ENCODE measurements at regions not wholly inside any gene's neighbourhood (a gene's known extent, or its start where the extent isn't known, plus 50 kb on each side); places are given as distances from the start of the nearest gene placed in this dataset.

DNA sequence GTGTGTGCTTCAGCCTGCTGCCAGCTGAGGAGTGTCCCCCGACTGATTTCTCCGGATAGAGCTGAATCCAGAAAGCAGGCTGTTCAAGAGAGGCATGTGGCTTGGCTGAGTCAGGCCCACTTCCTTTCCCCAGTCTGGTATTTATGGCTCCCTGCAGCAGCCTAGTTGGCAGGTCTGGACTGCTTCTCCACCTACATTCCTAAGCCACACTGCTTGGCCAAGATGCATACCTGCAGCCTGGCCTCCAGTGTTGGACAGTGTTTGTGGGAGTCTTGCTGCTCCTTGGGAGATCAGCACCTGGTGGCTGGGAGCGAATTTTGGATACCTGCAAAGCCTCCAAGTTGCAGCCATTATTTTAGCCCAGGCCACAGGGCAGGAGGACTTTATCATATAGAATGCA is 670.8 kb downstream of the ACTL7B start:
- H3K9me3 ChIP-seq (ENCODE audit: control insufficient read depth, low read depth, low read length) = no peaks in the 10 kb centered on the region
- TF ChIP-seq EZH2 (IDR thresholded peaks at IDR 0.05; ENCODE audit: low read length) = no peak
- TF ChIP-seq, protein P1, sequence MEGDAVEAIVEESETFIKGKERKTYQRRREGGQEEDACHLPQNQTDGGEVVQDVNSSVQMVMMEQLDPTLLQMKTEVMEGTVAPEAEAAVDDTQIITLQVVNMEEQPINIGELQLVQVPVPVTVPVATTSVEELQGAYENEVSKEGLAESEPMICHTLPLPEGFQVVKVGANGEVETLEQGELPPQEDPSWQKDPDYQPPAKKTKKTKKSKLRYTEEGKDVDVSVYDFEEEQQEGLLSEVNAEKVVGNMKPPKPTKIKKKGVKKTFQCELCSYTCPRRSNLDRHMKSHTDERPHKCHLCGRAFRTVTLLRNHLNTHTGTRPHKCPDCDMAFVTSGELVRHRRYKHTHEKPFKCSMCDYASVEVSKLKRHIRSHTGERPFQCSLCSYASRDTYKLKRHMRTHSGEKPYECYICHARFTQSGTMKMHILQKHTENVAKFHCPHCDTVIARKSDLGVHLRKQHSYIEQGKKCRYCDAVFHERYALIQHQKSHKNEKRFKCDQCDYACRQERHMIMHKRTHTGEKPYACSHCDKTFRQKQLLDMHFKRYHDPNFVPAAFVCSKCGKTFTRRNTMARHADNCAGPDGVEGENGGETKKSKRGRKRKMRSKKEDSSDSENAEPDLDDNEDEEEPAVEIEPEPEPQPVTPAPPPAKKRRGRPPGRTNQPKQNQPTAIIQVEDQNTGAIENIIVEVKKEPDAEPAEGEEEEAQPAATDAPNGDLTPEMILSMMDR (optimal IDR thresholded peaks at IDR 0.05 in 1 of 3, IDR thresholded peaks at IDR 0.05 in 1 of 3, conservative IDR thresholded peaks at IDR 0.05 in 1 of 3; ENCODE audit: extremely low read depth in 1 of 3, insufficient read depth in 2 of 3, low read length in 3 of 3) = peak; percentile 22 to 54 (median 30)
- peaks cover 27% of the 10 kb centered on the region for H3K4me1 ChIP-seq (ENCODE audit: control insufficient read depth, extremely low read depth, insufficient read depth, low read length)
- H3K9ac ChIP-seq (ENCODE audit: control insufficient read depth, extremely low read depth, insufficient read depth, low read length) = peak overlapping the region; percentile 26
- H3K27ac ChIP-seq (ENCODE audit: control insufficient read depth, insufficient read depth, low read length) = peak overlapping the region; percentile 65
- peak; percentile 95 for FAIRE-seq
- DNase-seq (ENCODE audit: low read depth, low spot score) = peak; percentile 64
- H3K36me3 ChIP-seq (ENCODE audit: control insufficient read depth in 2 of 2, extremely low read depth in 1 of 2, insufficient read depth in 2 of 2, low read length in 2 of 2) = no peaks in the 10 kb centered on the region
- peak overlapping the region; percentile 62 for H2AFZ ChIP-seq (ENCODE audit: control insufficient read depth, low read length)
- H4K20me1 ChIP-seq (ENCODE audit: control insufficient read depth, extremely low read depth, insufficient read depth, low read length) = no peaks in the 10 kb centered on the region
- H3K4me2 ChIP-seq (ENCODE audit: control insufficient read depth, extremely low read depth, insufficient read depth, low read depth, low read length) = peak overlapping the region; percentile 62
- H3K79me2 ChIP-seq (ENCODE audit: control insufficient read depth, insufficient read depth, low read length) = no peaks in the 10 kb centered on the region
- dilution Hi-C loops (cut with MboI; ENCODE audit: extremely low pct_ligation_motif_present, low sequenced_read_pairs) = no loop called here
- no peaks in the 10 kb centered on the region for H3K27me3 ChIP-seq (ENCODE audit: control insufficient read depth, extremely low read depth, insufficient read depth, low read length)
- H3K9me1 ChIP-seq (ENCODE audit: control insufficient read depth, extremely low read depth, insufficient read depth, low read length) = no peaks in the 10 kb centered on the region
- peak overlapping the region in 1 of 3 experiments; percentile 19 for H3K4me3 ChIP-seq (ENCODE audit: control insufficient read depth in 2 of 3, extremely low read depth in 1 of 3, insufficient read depth in 2 of 3, low read depth in 1 of 3, low read length in 3 of 3)

DNA sequence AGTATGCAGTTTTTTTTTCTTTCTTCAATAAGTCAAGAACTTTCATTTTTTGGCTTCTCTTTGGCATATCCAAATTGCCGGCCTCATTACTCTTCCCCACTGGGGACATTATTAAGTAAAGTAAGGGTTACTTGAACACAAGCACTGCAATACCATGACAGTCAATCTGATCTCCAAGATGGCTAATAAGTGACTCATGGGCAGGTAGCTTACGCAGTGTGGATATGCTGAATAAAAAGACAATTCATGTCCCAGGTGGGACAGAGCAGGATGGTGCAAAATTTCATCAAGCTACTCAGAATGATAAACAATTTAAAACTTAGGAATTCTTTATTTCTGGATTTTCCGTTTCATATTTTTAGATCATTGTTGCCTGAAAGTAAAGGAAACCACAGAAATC is 671.8 kb downstream of the ACTL7B start:
- Histone ChIP-seq H3K79me2 (ENCODE audit: control insufficient read depth, insufficient read depth, low read length) (no peaks in the 10 kb centered on the region), H3K27ac (ENCODE audit: control insufficient read depth, insufficient read depth, low read length) (peak overlapping the region; percentile 65), H3K4me1 (ENCODE audit: control insufficient read depth, extremely low read depth, insufficient read depth, low read length) (peaks cover 27% of the 10 kb centered on the region), H3K36me3 (ENCODE audit: control insufficient read depth in 2 of 2, extremely low read depth in 1 of 2, insufficient read depth in 2 of 2, low read length in 2 of 2) (no peaks in the 10 kb centered on the region), H3K27me3 (ENCODE audit: control insufficient read depth, extremely low read depth, insufficient read depth, low read length) (no peaks in the 10 kb centered on the region), H3K9me3 (ENCODE audit: control insufficient read depth, low read depth, low read length) (no peaks in the 10 kb centered on the region), H3K9me1 (ENCODE audit: control insufficient read depth, extremely low read depth, insufficient read depth, low read length) (no peaks in the 10 kb centered on the region), H4K20me1 (ENCODE audit: control insufficient read depth, extremely low read depth, insufficient read depth, low read length) (no peaks in the 10 kb centered on the region), H2AFZ (ENCODE audit: control insufficient read depth, low read length) (no peak overlapping the region), H3K4me2 (ENCODE audit: control insufficient read depth, extremely low read depth, insufficient read depth, low read depth, low read length) (peak overlapping the region; percentile 62), H3K4me3 (ENCODE audit: control insufficient read depth in 2 of 3, extremely low read depth in 1 of 3, insufficient read depth in 2 of 3, low read depth in 1 of 3, low read length in 3 of 3) (no peak overlapping the region), H3K9ac (ENCODE audit: control insufficient read depth, extremely low read depth, insufficient read depth, low read length) (no peak overlapping the region)
- dilution Hi-C loops (cut with MboI; ENCODE audit: extremely low pct_ligation_motif_present, low sequenced_read_pairs) = no loop called here
- peak; percentile 79 for FAIRE-seq
- no peak for DNase-seq (ENCODE audit: low read depth, low spot score)
- TF ChIP-seq EZH2 (IDR thresholded peaks at IDR 0.05; ENCODE audit: low read length) = no peak
- TF ChIP-seq, protein P1 (optimal IDR thresholded peaks at IDR 0.05 in 1 of 3, IDR thresholded peaks at IDR 0.05 in 1 of 3, conservative IDR thresholded peaks at IDR 0.05 in 1 of 3; ENCODE audit: extremely low read depth in 1 of 3, insufficient read depth in 2 of 3, low read length in 3 of 3) = no peak

Data from keratinocyte (primary cell).